K562 (cell line): ENCODE measurements at regions not wholly inside any gene's neighbourhood (a gene's known extent, or its start where the extent isn't known, plus 50 kb on each side); places are given as distances from the start of the nearest gene placed in this dataset.

Experiments
- ATAC-seq: fragments of 200-7000 bp; cut with Tn5 transposase; 3 replicates; pipeline ENCODE4 v1.9.1; 2020; ENCODE audit warnings: moderate library complexity
- BruUV-seq: library from RNA; stranded (reverse); fragments of 400-500 nt; replicated peaks from 2 replicates; lab custom pipeline; 2021; lab: Mats Ljungman, UMichigan
- CTCF ChIA-PET: fragments of 300-600 bp; formaldehyde crosslinking; extraction: SDS; loops from one replicate; lab custom pipeline; 2021; ENCODE audit warnings: low intra/inter-chr PET ratio; lab: Yijun Ruan, JAX
- POLR2A ChIA-PET: fragments of 300-600, 350-650 bp; sonication (Branson Sonifier 250); formaldehyde crosslinking; extraction: SDS; loops from one replicate; lab custom pipeline; 2021; ENCODE audit warnings: antibody characterized with exemption, inconsistent platforms; lab: Yijun Ruan, JAX
- DNase-seq, 4 experiments: peaks; one replicate each; pipeline versions ENCODE4 v3.0.0 to v3.0.0-alpha.2; 2011 to 2018; ENCODE audit warnings: low spot score in 3 of 4, mixed read lengths in 3 of 4; ENCODE audit errors: extremely low read depth in 1 of 4
- FAIRE-seq: peaks from 2 replicates; lab custom pipeline; 2011; peaks lifted over from hg19 to GRCh38; lab: Jason Lieb, UNC
- H2AFZ ChIP-seq: 2 replicates; pipeline ENCODE4 v1.6.0; 2011; ENCODE audit warnings: low read depth, low read length, control low read depth, inconsistent platforms
- H3K27ac ChIP-seq: fragments of 200-600 bp; 3 replicates; pipeline ENCODE4 v1.8.0; 2011; ENCODE audit warnings: low read depth, mild to moderate bottlenecking, control low read depth, inconsistent platforms, low read length, moderate library complexity, mixed read lengths; ENCODE audit errors: extremely low read depth
- H3K27me3 ChIP-seq, 2 experiments: fragments of 300-600 bp in 1 of 2; 2 replicates in 1 of 2; 3 replicates in 1 of 2; pipeline versions ENCODE4 v1.6.0 to v1.8.0; 2011; ENCODE audit warnings: inconsistent platforms in 2 of 2, low read length in 2 of 2, mild to moderate bottlenecking in 1 of 2, mixed read lengths in 1 of 2, moderate library complexity in 1 of 2; ENCODE audit not compliant: control insufficient read depth in 2 of 2, insufficient read depth in 2 of 2
- H3K36me3 ChIP-seq: fragments of 300-600 bp; 3 replicates; pipeline ENCODE4 v1.8.0; 2011; ENCODE audit warnings: mild to moderate bottlenecking, low read length, inconsistent platforms; ENCODE audit not compliant: control insufficient read depth, insufficient read depth
- H3K4me1 ChIP-seq, 2 experiments: fragments of 200-600 bp in 1 of 2; replicated peaks in 1 of 2; 2 replicates in 1 of 2; 3 replicates in 1 of 2; pipeline versions ENCODE4 v1.5.1 to v1.8.0; 2011; ENCODE audit warnings: inconsistent platforms in 2 of 2, low read length in 2 of 2, mild to moderate bottlenecking in 1 of 2, mixed read lengths in 1 of 2, moderate library complexity in 1 of 2; ENCODE audit not compliant: control insufficient read depth in 2 of 2, insufficient read depth in 2 of 2
- H3K4me2 ChIP-seq: 2 replicates; pipeline ENCODE4 v1.6.1; 2011; ENCODE audit warnings: low read length, control low read depth, inconsistent platforms, mixed read lengths; ENCODE audit not compliant: insufficient read depth
- H3K4me3 ChIP-seq: fragments of 200-600 bp; sonication (generic), shearing (Covaris generic); 2 replicates; pipeline ENCODE4 v1.5.1; 2016; ENCODE audit warnings: control low read depth, inconsistent platforms
- H3K79me2 ChIP-seq: fragments of 200-600 bp; 3 replicates; pipeline ENCODE4 v1.8.0; 2011; ENCODE audit warnings: low read length, inconsistent platforms; ENCODE audit not compliant: control insufficient read depth, insufficient read depth
- H3K9ac ChIP-seq, 2 experiments: 2 replicates each; pipeline versions ENCODE4 v1.6.0 to v1.6.1; 2011; ENCODE audit warnings: low read depth in 2 of 2, low read length in 2 of 2, control low read depth in 1 of 2, inconsistent platforms in 1 of 2, mild to moderate bottlenecking in 1 of 2, mixed read lengths in 1 of 2; ENCODE audit not compliant: insufficient read depth in 1 of 2
- H3K9me1 ChIP-seq: one replicate; pipeline ENCODE4 v1.6.0; 2011; ENCODE audit warnings: inconsistent platforms, mild to moderate bottlenecking, low read length, moderate library complexity; ENCODE audit not compliant: control insufficient read depth, insufficient read depth
- H3K9me3 ChIP-seq: replicated peaks from 2 replicates; pipeline ENCODE4 v1.5.1; 2011; ENCODE audit warnings: low read depth, low read length, inconsistent platforms; ENCODE audit not compliant: control insufficient read depth, insufficient read depth
- H4K20me1 ChIP-seq: replicated peaks from 2 replicates; pipeline ENCODE4 v1.6.1; 2011; ENCODE audit warnings: low read length, inconsistent platforms, mixed read lengths; ENCODE audit not compliant: control insufficient read depth, insufficient read depth
- HMG20A ChIP-seq: fragments of 450-650 bp; formaldehyde crosslinking; conservative IDR thresholded peaks from 2 replicates; pipeline ENCODE4 v1.4.0; 2020; ENCODE audit warnings: mild to moderate bottlenecking, mixed read lengths
- ZNF583 ChIP-seq: fragments of 250-450 bp; sonication (Bioruptor Pico); IDR thresholded peaks from 2 replicates; pipeline ENCODE4 v1.4.0; 2020
- WGBS: fragments of 100-300 bp; shearing (Covaris generic); methylation state at CpG from one replicate; pipeline ENCODE4 v1.1.6; 2016; ENCODE audit warnings: low coverage, mixed read lengths; ENCODE audit not compliant: insufficient coverage; ENCODE audit errors: missing lambda C conversion rate; 5-methylcytosine and 5-hydroxymethylcytosine counted together
- in situ Hi-C: fragments of 300-500 bp; cut with MboI; formaldehyde crosslinking; loops from 4 replicates; pipeline ENCODE4 v1.15.0; 2018; ENCODE audit warnings: inconsistent platforms, mixed read lengths
- intact Hi-C: fragments of 100-400 bp; cut with micrococcal nuclease; formaldehyde crosslinking; loops from 2 replicates; pipeline ENCODE4 v1.14.2; 2022
- TF ChIP-seq, protein P1 (sequence below), 2 experiments: fragments of 200-800 bp in 1 of 2; sonication (Bioruptor generic) in 1 of 2; sonication (generic) in 1 of 2; formaldehyde crosslinking in 1 of 2; IDR thresholded peaks in 1 of 2; conservative IDR thresholded peaks in 1 of 2; 2 replicates each; pipeline versions ENCODE4 v1.5.0 to v1.6.1; 2016 to 2020; ENCODE audit warnings: missing compliant biosample characterization in 1 of 2, missing genetic modification characterization in 1 of 2, missing genetic modification reagents in 1 of 2
- TF ChIP-seq, protein P2 (sequence below): fragments of 450-650 bp; IDR thresholded peaks from 2 replicates; pipeline ENCODE4 v1.6.1; 2018; ENCODE audit not compliant: partially characterized antibody

DNA sequence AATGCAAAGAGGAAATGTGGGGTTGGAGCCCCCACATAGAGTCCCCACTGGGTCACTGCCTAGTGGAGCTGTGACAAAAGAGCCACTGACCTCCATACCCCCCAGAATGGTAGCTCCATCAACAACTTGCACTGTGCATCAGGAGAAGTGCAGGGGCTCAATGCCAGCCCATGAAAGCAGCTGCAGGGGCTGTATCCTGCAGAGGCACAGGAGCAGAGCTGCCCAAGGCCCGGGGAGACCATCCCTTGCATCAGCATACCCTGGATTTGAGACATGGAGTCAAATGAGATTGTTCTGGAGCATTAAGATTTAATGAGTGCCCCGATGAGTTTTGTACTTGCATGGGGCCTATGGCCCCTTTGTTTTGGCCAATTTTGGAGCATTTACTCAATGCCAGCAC lies 1023.6 kb downstream of the VRK1 start:
- Histone ChIP-seq H3K9ac (no peak overlapping the region), H3K4me3 (no peak overlapping the region), H3K27me3 (no peaks in the 10 kb centered on the region), H4K20me1 (no peaks in the 10 kb centered on the region), H3K9me1 (no peaks in the 10 kb centered on the region), H3K4me2 (no peak overlapping the region), H3K36me3 (no peaks in the 10 kb centered on the region), H3K4me1 (no peaks in the 10 kb centered on the region), H3K9me3 (no peaks in the 10 kb centered on the region), H3K27ac (no peak overlapping the region), H3K79me2 (no peaks in the 10 kb centered on the region), H2AFZ (no peak overlapping the region)
- no TSS peak for BruUV-seq
- POLR2A ChIA-PET, result no interaction called here
- ATAC-seq (no peak), FAIRE-seq (no peak), DNase-seq (no peak)
- CTCF ChIA-PET, result no interaction called here
- intact Hi-C loops (no loop called here), in situ Hi-C loops (no loop called here)
- WGBS, result 0% methylated on average over 2 of the region's 2 CpGs
- TF ChIP-seq, protein P1, sequence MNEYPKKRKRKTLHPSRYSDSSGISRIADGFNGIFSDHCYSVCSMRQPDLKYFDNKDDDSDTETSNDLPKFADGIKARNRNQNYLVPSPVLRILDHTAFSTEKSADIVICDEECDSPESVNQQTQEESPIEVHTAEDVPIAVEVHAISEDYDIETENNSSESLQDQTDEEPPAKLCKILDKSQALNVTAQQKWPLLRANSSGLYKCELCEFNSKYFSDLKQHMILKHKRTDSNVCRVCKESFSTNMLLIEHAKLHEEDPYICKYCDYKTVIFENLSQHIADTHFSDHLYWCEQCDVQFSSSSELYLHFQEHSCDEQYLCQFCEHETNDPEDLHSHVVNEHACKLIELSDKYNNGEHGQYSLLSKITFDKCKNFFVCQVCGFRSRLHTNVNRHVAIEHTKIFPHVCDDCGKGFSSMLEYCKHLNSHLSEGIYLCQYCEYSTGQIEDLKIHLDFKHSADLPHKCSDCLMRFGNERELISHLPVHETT (CRISPR knock-in tag; conservative IDR thresholded peaks at IDR 0.05 in 1 of 2, IDR thresholded peaks at IDR 0.05 in 1 of 2), result no peak
- TF ChIP-seq, protein P2, sequence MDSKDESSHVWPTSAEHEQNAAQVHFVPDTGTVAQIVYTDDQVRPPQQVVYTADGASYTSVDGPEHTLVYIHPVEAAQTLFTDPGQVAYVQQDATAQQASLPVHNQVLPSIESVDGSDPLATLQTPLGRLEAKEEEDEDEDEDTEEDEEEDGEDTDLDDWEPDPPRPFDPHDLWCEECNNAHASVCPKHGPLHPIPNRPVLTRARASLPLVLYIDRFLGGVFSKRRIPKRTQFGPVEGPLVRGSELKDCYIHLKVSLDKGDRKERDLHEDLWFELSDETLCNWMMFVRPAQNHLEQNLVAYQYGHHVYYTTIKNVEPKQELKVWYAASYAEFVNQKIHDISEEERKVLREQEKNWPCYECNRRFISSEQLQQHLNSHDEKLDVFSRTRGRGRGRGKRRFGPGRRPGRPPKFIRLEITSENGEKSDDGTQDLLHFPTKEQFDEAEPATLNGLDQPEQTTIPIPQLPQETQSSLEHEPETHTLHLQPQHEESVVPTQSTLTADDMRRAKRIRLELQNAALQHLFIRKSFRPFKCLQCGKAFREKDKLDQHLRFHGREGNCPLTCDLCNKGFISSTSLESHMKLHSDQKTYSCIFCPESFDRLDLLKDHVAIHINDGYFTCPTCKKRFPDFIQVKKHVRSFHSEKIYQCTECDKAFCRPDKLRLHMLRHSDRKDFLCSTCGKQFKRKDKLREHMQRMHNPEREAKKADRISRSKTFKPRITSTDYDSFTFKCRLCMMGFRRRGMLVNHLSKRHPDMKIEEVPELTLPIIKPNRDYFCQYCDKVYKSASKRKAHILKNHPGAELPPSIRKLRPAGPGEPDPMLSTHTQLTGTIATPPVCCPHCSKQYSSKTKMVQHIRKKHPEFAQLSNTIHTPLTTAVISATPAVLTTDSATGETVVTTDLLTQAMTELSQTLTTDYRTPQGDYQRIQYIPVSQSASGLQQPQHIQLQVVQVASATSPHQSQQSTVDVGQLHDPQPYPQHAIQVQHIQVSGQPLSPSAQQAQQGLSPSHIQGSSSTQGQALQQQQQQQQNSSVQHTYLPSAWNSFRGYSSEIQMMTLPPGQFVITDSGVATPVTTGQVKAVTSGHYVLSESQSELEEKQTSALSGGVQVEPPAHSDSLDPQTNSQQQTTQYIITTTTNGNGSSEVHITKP, result no peak
- TF ChIP-seq HMG20A (CRISPR knock-in tag) (no peak), ZNF583 (CRISPR knock-in tag) (no peak)
